IPS DF 6.9 (cell line): ENCODE measurements at regions not wholly inside any gene's neighbourhood (a gene's known extent, or its start where the extent isn't known, plus 50 kb on each side); places are given as distances from the start of the nearest gene placed in this dataset.
"Not testable (repeated sequence)": the region's sequence is repeated elsewhere in the genome, so short reads cannot be mapped to it uniquely, and the experiment has no call there.

Experiments
- DNase-seq: peaks from one replicate; pipeline ENCODE4 v3.0.0-alpha.2; 2013; ENCODE audit warnings: low read depth, low spot score
- H3K27ac ChIP-seq: one replicate; pipeline ENCODE4 v1.5.1; 2013; ENCODE audit warnings: low read length, control low read depth
- H3K27me3 ChIP-seq: 2 replicates; pipeline ENCODE4 v1.6.1; 2013; ENCODE audit warnings: mild to moderate bottlenecking, low read length; ENCODE audit not compliant: control insufficient read depth, insufficient read depth
- H3K36me3 ChIP-seq: 2 replicates; pipeline ENCODE4 v1.6.1; 2013; ENCODE audit warnings: low read length; ENCODE audit not compliant: control insufficient read depth, insufficient read depth
- H3K4me1 ChIP-seq: 2 replicates; pipeline ENCODE4 v1.6.1; 2013; ENCODE audit warnings: low read length; ENCODE audit not compliant: control insufficient read depth, insufficient read depth
- H3K4me3 ChIP-seq: 2 replicates; pipeline ENCODE4 v1.5.1; 2013; ENCODE audit warnings: mild to moderate bottlenecking, low read length
- H3K9me3 ChIP-seq: 2 replicates; pipeline ENCODE4 v1.6.1; 2013; ENCODE audit warnings: low read length, inconsistent platforms; ENCODE audit not compliant: control insufficient read depth, insufficient read depth
- WGBS: extraction: QIAGEN DNeasy Blood & Tissue Kit; methylation state at CpG from one replicate; pipeline ENCODE4 v1.1.7; 2013; ENCODE audit warnings: mixed read lengths, missing lambda C conversion rate; ENCODE audit not compliant: insufficient read length, insufficient coverage; 5-methylcytosine and 5-hydroxymethylcytosine counted together

- WGBS: no CpG with 5 or more reads among the region's 1 CpG
- Histone ChIP-seq H3K27ac (no peak overlapping the region), H3K4me1 (no peaks in the 10 kb centered on the region)
Measured at GRCh38 chr21:14672466-14672865, 126.4 kb upstream of the SAMSN1 start.

DNA sequence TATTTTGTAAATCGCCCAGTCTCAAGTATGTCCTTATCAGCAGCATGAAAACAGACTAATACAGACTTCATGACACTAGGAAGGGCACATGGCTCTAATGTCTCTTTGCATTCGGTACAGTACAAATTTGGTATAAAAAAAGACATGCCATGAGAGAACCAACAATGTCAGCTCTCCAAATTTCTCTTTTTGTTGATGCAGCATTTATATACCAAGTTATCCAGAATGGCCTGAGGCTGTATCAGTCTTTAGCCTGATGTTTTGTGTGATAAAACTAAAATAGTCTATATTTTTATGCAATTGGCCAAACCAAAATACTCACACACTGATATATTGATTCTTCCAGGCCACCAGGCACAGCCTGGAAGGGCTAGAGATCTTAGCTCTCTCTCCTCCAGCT is 124.3 kb upstream of the SAMSN1 start:
- no peak overlapping the region for H3K27ac ChIP-seq
- H3K4me1 ChIP-seq: no peaks in the 10 kb centered on the region
- no peaks in the 10 kb centered on the region for H3K27me3 ChIP-seq
- no peak for DNase-seq
- H3K9me3 ChIP-seq: no peaks in the 10 kb centered on the region
- no CpG with 5 or more reads among the region's 2 CpGs for WGBS
- H3K4me3 ChIP-seq: no peak overlapping the region
- no peaks in the 10 kb centered on the region for H3K36me3 ChIP-seq

More at GRCh38 chr21:14672466-14672865, 126.4 kb upstream of the SAMSN1 start:
- no peak for DNase-seq
- Histone ChIP-seq H3K27me3 (no peaks in the 10 kb centered on the region), H3K9me3 (no peaks in the 10 kb centered on the region), H3K36me3 (no peaks in the 10 kb centered on the region), H3K4me3 (no peak overlapping the region)

- H3K4me1 ChIP-seq, H3K27ac ChIP-seq, H3K4me3 ChIP-seq, H3K27me3 ChIP-seq, H3K9me3 ChIP-seq, DNase-seq, H3K36me3 ChIP-seq: not testable (repeated sequence)
- no CpG with 5 or more reads among the region's 3 CpGs for WGBS
Measured at GRCh38 chr21:14669092-14669491, 123.0 kb upstream of the SAMSN1 start.

DNA sequence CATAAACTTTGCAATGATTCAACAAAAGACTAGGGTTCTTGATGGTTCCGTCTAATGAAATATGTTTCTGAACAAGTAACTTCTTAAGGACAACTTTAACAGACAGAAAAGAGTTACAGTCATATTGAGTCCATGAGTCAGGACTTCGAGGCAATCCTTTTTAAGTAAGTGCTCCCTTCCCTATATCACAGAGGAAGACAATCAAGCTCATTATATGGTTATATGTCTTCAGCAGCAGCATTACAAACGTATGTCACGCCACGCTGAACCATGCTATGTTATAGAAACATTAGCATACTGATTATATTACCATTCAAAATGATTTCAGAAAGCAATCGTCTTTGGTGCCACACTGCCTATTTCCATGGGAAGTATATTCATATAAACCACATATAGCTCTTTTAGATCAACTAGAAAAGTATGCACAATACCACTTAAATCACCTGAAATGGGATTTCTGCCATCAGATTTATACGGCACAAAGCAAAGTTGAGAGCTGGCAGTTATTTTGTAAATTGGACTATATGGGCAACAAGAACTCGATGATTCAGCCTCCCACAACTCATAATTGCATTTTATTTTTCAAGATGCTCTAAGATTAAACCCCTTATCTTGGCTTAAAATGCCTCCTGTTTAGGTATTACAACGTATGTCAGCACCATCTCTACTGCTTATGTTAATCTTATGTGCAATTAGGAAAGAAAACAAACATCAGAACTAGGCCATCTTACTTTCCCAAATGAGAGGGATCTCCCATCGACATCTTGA is 111.3 kb upstream of the SAMSN1 start:
- Histone ChIP-seq H3K36me3 (no peaks in the 10 kb centered on the region), H3K27ac (no peak overlapping the region), H3K9me3 (no peaks in the 10 kb centered on the region), H3K27me3 (no peaks in the 10 kb centered on the region), H3K4me1 (no peaks in the 10 kb centered on the region), H3K4me3 (no peak overlapping the region)
- no peak for DNase-seq
- WGBS: no CpG with 5 or more reads among the region's 10 CpGs

DNA sequence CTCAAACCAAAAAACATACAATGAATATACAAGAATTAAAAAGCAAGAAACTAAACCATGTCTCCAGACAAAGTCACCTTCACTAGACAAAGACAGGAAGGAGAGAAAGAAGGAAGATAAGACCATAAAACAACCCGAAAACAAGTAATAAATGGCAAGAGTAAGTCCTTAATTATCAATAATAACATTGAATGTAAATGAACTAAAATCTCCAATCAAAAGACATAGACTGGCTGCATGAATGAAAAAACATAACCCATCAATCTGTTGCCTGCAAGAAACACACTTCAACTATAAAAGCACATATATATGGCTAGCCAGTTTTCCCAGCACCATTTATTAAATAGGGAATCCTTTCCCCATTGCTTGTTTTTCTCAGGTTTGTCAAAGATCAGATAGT is 100.8 kb upstream of the SAMSN1 start:
- Histone ChIP-seq H3K36me3 (no peaks in the 10 kb centered on the region), H3K4me3 (no peak overlapping the region), H3K27ac (no peak overlapping the region), H3K4me1 (no peaks in the 10 kb centered on the region), H3K27me3 (no peaks in the 10 kb centered on the region), H3K9me3 (no peaks in the 10 kb centered on the region)
- WGBS: no CpG with 5 or more reads among the region's 1 CpG
- DNase-seq: no peak

- Histone ChIP-seq H3K27ac (no peak overlapping the region), H3K27me3 (no peaks in the 10 kb centered on the region), H3K9me3 (no peaks in the 10 kb centered on the region), H3K4me3 (no peak overlapping the region), H3K4me1 (no peaks in the 10 kb centered on the region), H3K36me3 (no peaks in the 10 kb centered on the region)
- WGBS: no CpG with 5 or more reads among the region's 4 CpGs
- DNase-seq: no peak
Measured at GRCh38 chr21:14645702-14646101, 99.6 kb upstream of the SAMSN1 start.

- Histone ChIP-seq H3K9me3 (no peaks in the 10 kb centered on the region), H3K27me3 (no peaks in the 10 kb centered on the region), H3K4me1 (0 out of 2 replicates have a peak, but pooled peaks cover 2% of the 10 kb centered on the region), H3K27ac (no peak overlapping the region), H3K36me3 (no peaks in the 10 kb centered on the region), H3K4me3 (no peak overlapping the region)
- WGBS: no CpG with 5 or more reads among the region's 1 CpG
- no peak for DNase-seq
Measured at GRCh38 chr21:14632359-14632758, 86.2 kb upstream of the SAMSN1 start.

- DNase-seq: no peak
- Histone ChIP-seq H3K9me3 (no peaks in the 10 kb centered on the region), H3K36me3 (no peaks in the 10 kb centered on the region), H3K27me3 (no peaks in the 10 kb centered on the region), H3K27ac (no peak overlapping the region), H3K4me3 (no peak overlapping the region), H3K4me1 (0 out of 2 replicates have a peak, but pooled peaks cover 2% of the 10 kb centered on the region)
- no CpG with 5 or more reads among the region's 2 CpGs for WGBS
Measured at GRCh38 chr21:14630556-14631069, 84.5 kb upstream of the SAMSN1 start.

GRCh38 chr21:14629461-14629860 is 83.3 kb upstream of the SAMSN1 start:
- DNase-seq: no peak

GRCh38 chr21:14623079-14623478 is 77.0 kb upstream of the SAMSN1 start:
- H3K36me3 ChIP-seq, H3K4me3 ChIP-seq, H3K27ac ChIP-seq, H3K27me3 ChIP-seq, DNase-seq, H3K9me3 ChIP-seq, H3K4me1 ChIP-seq: not testable (repeated sequence)
- no CpG with 5 or more reads among the region's 3 CpGs for WGBS

More at GRCh38 chr21:14629461-14629860, 83.3 kb upstream of the SAMSN1 start:
- Histone ChIP-seq H3K36me3 (no peaks in the 10 kb centered on the region), H3K27ac (no peak overlapping the region), H3K4me1 (0 out of 2 replicates have a peak, but pooled peaks cover 2% of the 10 kb centered on the region), H3K9me3 (no peaks in the 10 kb centered on the region), H3K4me3 (no peak overlapping the region), H3K27me3 (no peaks in the 10 kb centered on the region)
- no CpG with 5 or more reads among the region's 5 CpGs for WGBS

DNA sequence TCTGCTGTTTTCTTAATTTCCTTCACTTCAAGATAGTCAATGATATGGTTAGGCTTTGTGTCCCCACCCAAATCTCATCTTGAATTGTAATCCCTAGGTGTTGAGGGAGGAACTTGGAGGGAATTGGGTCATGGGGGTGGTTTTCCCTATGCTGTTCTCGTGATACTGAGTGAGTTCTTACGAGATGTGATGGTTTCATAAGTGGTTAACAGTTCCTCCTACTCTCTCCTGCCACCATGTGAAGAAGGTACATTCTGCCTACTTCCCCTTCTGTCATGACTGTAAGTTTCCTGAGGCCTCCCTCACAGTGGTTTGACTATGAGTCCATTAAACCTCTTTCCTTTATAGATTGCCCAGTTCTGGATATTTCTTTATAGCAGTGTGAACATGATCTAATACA is 74.0 kb upstream of the SAMSN1 start:
- Histone ChIP-seq H3K9me3 (peaks cover 3% of the 10 kb centered on the region), H3K4me1 (no peaks in the 10 kb centered on the region), H3K27me3 (no peaks in the 10 kb centered on the region), H3K36me3 (no peaks in the 10 kb centered on the region), H3K27ac (no peak overlapping the region), H3K4me3 (no peak overlapping the region)
- DNase-seq: no peak
- WGBS: no CpG with 5 or more reads among the region's 2 CpGs
